Eye (tissue), 1 donor: ENCODE measurements at regions not wholly inside any gene's neighbourhood (a gene's known extent, or its start where the extent isn't known, plus 50 kb on each side); places are given as distances from the start of the nearest gene placed in this dataset.
"Not testable (repeated sequence)": the region's sequence is repeated elsewhere in the genome, so short reads cannot be mapped to it uniquely, and the experiment has no call there.

Source experiments
- DNase-seq: peaks from one replicate; pipeline ENCODE4 v3.0.0-alpha.2; 2015

GRCh38 chr7:133132906-133133305 is 51.0 kb upstream of the CHCHD3 start:
- no peak for DNase-seq

- no peak for DNase-seq
These were observed 52.9 kb upstream of the CHCHD3 start for GRCh38 chr7:133134810-133135209.

- no peak for DNase-seq
These were observed 53.6 kb upstream of the CHCHD3 start for GRCh38 chr7:133135451-133135850.

DNA sequence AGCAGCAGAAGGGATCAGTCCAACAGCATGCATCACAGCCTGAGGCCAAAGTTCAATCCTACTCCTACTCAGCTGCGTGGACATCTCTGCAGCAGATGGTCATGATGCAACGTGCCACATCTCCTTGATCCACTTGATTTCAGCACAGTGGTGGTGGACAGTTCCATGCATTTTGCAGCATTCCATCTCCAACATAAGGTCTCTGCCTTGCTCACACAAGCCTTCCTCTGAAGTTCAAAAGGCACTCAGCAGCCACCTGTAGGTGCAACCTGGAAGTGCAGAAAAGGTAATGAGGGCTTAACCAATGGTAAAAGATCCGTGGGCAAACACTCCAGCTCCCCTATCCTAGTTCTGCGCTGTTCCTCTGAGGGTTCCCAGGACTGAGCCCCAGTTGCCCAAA is 57.5 kb upstream of the CHCHD3 start:
- peak; percentile 56 for DNase-seq

- no peak for DNase-seq
These were observed 57.9 kb upstream of the CHCHD3 start for GRCh38 chr7:133139801-133140200.

- no peak for DNase-seq
These were observed 59.2 kb upstream of the CHCHD3 start for GRCh38 chr7:133140994-133141595.

- no peak for DNase-seq
These were observed 68.9 kb upstream of the CHCHD3 start for GRCh38 chr7:133150760-133151159.

DNA sequence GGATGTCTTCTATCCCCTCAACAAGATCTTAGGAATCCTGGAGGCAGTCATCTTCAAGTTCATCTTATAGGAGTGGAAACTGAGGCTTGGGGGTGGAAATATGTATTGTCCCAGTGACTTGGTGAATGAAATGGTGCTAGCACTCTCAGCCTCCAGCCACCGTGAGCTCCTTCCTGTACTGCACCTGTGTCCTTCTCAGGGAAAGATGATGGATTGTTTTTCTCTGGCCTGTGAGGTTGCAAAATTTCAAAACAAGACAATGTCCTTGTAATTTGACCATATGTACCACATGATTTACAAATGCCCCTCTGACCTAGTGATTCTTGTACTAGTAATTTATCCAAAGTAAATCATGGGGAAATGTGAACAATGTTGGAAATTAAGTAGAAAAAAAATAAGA is 71.0 kb upstream of the CHCHD3 start:
- DNase-seq, result no peak

GRCh38 chr7:133155146-133155545 is 73.3 kb upstream of the CHCHD3 start:
- peak; percentile 79 for DNase-seq

DNA sequence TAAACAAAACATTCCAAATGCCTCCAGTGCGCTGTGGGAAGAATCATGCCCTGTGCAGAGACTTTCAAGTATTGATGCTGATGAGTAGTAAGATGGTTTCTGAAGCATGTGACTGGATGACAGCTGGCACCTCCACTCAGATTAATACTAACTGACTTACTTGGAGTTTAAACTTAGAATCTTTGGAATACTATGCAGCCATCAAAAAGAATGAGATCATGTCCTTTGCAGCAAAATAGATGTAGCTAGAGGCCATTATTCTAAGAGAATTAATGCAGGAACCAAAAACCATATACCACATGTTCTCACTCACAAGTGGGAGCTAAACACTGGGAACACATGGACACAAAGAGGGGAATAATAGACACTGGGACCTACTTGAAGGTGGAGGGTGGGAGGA is 73.8 kb upstream of the CHCHD3 start:
- no peak for DNase-seq

- DNase-seq, result no peak
These were observed 75.2 kb upstream of the CHCHD3 start for GRCh38 chr7:133157045-133157444.

- DNase-seq, result no peak
These were observed 82.6 kb upstream of the CHCHD3 start for GRCh38 chr7:133164498-133164897.

DNA sequence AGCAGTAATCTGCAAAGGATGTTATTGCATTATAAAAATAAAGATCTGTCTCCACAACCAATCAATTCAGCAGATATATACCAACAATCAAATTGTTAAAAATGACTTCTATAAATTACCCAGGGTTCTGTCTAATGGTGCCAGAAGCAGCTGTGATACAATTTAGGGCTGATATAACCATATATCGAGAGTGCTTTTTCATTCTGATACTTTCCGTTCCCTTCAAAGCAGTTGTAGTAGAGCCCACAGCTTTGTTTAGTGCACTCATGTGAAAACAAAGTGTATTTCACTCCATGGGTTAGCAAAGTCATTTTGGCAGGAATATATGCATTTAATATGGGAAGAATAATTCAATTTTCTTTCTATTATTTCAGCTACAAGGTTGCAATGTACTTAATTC is 83.1 kb upstream of the CHCHD3 start:
- no peak for DNase-seq

GRCh38 chr7:133165529-133165928 is 83.6 kb upstream of the CHCHD3 start:
- peak; percentile 18 for DNase-seq

DNA sequence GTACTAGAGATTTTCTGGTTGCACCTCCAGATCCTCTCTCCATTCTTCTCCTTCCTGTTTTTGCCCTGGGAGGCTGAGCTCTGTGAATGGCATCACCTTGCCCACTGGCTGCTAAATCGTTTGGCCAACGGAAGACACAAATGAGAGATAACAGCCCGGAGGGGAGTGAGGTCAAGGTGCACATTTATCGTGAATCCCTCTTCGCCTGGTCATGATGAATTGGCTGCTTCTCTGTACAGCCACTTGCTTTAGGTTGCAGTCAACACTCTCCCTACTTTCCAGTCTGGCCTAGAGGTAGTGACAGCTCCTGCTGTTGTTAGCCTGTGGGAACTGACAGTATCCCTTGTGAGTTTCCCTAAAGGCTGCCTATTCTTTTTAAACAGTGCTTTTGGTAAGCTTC is 85.4 kb upstream of the CHCHD3 start:
- no peak for DNase-seq

GRCh38 chr7:133169167-133169822 is 83.6 kb upstream of the EXOC4 start:
- not testable (repeated sequence) for DNase-seq

DNA sequence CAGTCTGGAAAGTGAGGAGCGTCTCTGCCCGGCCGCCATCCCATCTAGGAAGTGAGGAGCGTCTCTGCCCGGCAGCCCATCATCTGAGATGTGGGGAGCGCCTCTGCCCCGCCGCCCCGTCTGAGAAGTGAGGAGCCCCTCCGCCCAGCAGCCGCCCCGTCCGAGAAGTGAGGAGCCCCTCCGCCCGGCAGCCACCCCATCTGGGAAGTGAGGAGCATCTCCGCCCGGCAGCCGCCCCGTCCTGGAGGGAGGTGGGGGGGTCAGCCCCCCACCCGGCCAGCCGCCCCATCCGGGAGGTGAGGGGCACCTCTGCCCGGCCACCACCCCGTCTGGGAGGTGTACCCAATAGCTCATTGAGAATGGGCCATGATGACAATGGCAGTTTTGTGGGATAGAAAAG is 75.4 kb upstream of the EXOC4 start:
- DNase-seq, result not testable (repeated sequence)

- DNase-seq, result no peak
These were observed 72.2 kb upstream of the EXOC4 start for GRCh38 chr7:133180717-133181116.

- DNase-seq, result no peak
These were observed 69.7 kb upstream of the EXOC4 start for GRCh38 chr7:133183042-133183794.

DNA sequence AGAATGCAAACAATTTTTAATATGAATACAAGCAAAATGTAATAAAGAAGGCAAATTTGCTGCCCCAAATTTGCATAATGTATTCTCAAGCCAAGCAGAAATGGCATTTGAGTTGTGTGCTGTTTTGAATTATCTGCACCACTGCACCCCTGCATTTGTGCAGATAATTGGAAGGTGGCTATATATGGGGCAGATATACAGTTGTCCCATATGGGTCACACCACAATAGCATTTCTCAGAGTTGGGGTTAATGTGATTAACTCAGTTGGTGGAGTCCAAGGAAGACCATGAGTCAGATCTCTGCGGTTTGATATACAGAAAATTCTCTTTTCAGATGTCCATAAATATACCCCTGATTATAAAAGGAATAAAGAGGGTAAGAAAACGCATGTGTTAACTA is 68.9 kb upstream of the EXOC4 start:
- peak; percentile 67 for DNase-seq

DNA sequence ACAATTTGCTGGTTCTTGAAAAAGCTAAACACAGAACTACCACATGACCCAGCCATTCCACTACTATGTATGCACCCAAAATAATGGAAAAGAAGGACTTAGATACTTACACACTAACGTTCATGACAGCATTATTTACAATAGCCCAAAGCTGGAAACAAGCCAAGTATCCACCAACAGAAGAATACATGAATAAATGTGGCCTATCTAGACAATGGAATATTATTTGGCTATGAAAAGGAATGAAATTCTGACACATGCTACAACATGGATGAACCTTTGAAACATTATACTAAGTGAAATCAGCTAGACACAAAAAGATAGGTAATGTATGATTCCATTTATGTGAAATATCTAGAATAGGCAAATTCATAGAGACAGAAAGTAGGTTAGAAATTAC is 67.4 kb upstream of the EXOC4 start:
- DNase-seq, result no peak

- no peak for DNase-seq
These were observed 66.8 kb upstream of the EXOC4 start for GRCh38 chr7:133186060-133186459.

- DNase-seq, result no peak
These were observed 62.7 kb upstream of the EXOC4 start for GRCh38 chr7:133190172-133190528.

DNA sequence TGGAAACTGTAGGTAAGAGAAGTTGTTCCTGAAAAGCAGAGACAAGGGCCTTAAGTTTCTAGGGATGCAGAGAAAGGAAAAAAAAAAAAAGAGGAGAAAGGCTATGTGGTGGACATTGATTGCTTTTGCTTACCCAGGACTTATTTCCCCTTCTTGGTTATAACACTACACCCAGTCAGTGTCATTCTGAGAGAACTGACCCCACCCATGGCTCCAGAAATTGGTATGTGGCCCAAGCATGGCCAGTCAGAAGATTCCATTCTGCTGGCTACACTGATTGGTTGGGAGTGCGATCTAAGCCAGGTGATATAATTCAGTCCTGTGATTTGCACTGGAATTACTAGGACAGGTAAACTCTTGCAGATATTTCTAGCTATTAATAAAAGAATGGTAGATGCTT is 62.2 kb upstream of the EXOC4 start:
- no peak for DNase-seq
